Stomach (tissue), 8 donors: ENCODE measurements at regions not wholly inside any gene's neighbourhood (a gene's known extent, or its start where the extent isn't known, plus 50 kb on each side); places are given as distances from the start of the nearest gene placed in this dataset.
A peak's percentile ranks its signal among the peaks of the same experiment; 100 is the strongest.

Experiments used
- DNase-seq, 2 donors: peaks; one replicate each; pipeline versions ENCODE4 v3.0.0 to v3.0.0-alpha.2; 2013 to 2019
- H3K27ac ChIP-seq, 5 donors: fragments of 200-600 bp in 4 of 5; sonication (generic) in 4 of 5; one replicate each; pipeline ENCODE4 v1.5.1; 2013 to 2019; ENCODE audit warnings: mild to moderate bottlenecking in 1 of 5, moderate library complexity in 1 of 5
- H3K27me3 ChIP-seq, 3 donors: fragments of 200-600 bp; sonication (generic); one replicate each; pipeline ENCODE4 v1.5.1; 2017 to 2019; ENCODE audit warnings: mixed run types in 1 of 3
- H3K36me3 ChIP-seq, 4 donors: fragments of 200-600 bp; sonication (generic); 1 replicate in 3 of 4; 2 replicates in 1 of 4; pipeline ENCODE4 v1.5.1; 2016 to 2019
- H3K4me1 ChIP-seq, 4 donors: fragments of 200-600 bp; sonication (generic); one replicate each; pipeline ENCODE4 v1.5.1; 2016 to 2019
- H3K4me3 ChIP-seq, 4 donors: fragments of 200-600 bp; sonication (generic) in 3 of 4; one replicate each; pipeline ENCODE4 v1.5.1; 2016 to 2019; ENCODE audit warnings: mild to moderate bottlenecking in 1 of 4
- H3K9me3 ChIP-seq, 4 donors: fragments of 200-600 bp; sonication (generic); one replicate each; pipeline ENCODE4 v1.5.1; 2016 to 2019
- EP300 ChIP-seq: sonication (generic); formaldehyde crosslinking; IDR thresholded peaks from one replicate; pipeline ENCODE4 v1.6.1; 2017; ENCODE audit warnings: antibody characterized with exemption
- POLR2A ChIP-seq, 4 donors: fragments of 450-650 bp; IDR thresholded peaks; one replicate each; pipeline ENCODE4 v1.6.1; 2016; ENCODE audit warnings: antibody characterized with exemption in 4 of 4, control low read depth in 2 of 4, mild to moderate bottlenecking in 1 of 4, moderate library complexity in 1 of 4
- POLR2AphosphoS5 ChIP-seq, 3 donors: sonication (generic); formaldehyde crosslinking; IDR thresholded peaks; one replicate each; pipeline ENCODE4 v1.6.1; 2016; ENCODE audit warnings: antibody characterized with exemption in 3 of 3
- WGBS, 5 donors: extraction: QIAGEN DNeasy Blood & Tissue Kit in 3 of 5; methylation state at CpG; one replicate each; pipeline versions ENCODE4 v1.1.5 to v1.1.7; 2013 to 2018; 5-methylcytosine and 5-hydroxymethylcytosine counted together
- intact Hi-C: fragments of 100-400 bp; cut with DNase I; formaldehyde crosslinking; loops from one replicate; pipeline ENCODE4 v1.15.1; 2023; ENCODE audit warnings: low total_unique reads
- TF ChIP-seq, protein P1 (sequence below), 7 experiments: fragments of 450-650 bp in 4 of 7; fragments of 200-600 bp in 3 of 7; sonication (generic) in 3 of 7; IDR thresholded peaks; one replicate each; pipeline ENCODE4 v1.5.1; 2016 to 2019; ENCODE audit warnings: antibody characterized with exemption in 7 of 7, control low read depth in 2 of 7, mild to moderate bottlenecking in 1 of 7
- donor health status: healthy with polysubstance abuse.
- donor health status: Bipolar disorder and iron deficiency.
- donor health status: healthy.

- no peaks in the 10 kb centered on the region for H3K9me3 ChIP-seq
These were observed 1246.6 kb upstream of the LRRN3 start for GRCh38 chr7:109844362-109844761.

GRCh38 chr7:109864230-109864629, 1226.7 kb upstream of the LRRN3 start:
- H3K9me3 ChIP-seq, result no peaks in the 10 kb centered on the region
- no peaks in the 10 kb centered on the region for H3K36me3 ChIP-seq
- H3K27ac ChIP-seq, result no peak overlapping the region
- DNase-seq, result peak in 1 of 2 donors; percentile 4
- TF ChIP-seq POLR2AphosphoS5 (IDR thresholded peaks at IDR 0.05) (no peak), EP300 (no peak), POLR2A (IDR thresholded peaks at IDR 0.05) (no peak)
- TF ChIP-seq, protein P1, sequence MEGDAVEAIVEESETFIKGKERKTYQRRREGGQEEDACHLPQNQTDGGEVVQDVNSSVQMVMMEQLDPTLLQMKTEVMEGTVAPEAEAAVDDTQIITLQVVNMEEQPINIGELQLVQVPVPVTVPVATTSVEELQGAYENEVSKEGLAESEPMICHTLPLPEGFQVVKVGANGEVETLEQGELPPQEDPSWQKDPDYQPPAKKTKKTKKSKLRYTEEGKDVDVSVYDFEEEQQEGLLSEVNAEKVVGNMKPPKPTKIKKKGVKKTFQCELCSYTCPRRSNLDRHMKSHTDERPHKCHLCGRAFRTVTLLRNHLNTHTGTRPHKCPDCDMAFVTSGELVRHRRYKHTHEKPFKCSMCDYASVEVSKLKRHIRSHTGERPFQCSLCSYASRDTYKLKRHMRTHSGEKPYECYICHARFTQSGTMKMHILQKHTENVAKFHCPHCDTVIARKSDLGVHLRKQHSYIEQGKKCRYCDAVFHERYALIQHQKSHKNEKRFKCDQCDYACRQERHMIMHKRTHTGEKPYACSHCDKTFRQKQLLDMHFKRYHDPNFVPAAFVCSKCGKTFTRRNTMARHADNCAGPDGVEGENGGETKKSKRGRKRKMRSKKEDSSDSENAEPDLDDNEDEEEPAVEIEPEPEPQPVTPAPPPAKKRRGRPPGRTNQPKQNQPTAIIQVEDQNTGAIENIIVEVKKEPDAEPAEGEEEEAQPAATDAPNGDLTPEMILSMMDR (IDR thresholded peaks at IDR 0.05), result no peak
- intact Hi-C loops, result no loop called here
- no peak overlapping the region for H3K4me3 ChIP-seq
- no peaks in the 10 kb centered on the region for H3K27me3 ChIP-seq
- H3K4me1 ChIP-seq, result no peaks in the 10 kb centered on the region

More at GRCh38 chr7:109844362-109844761, 1246.6 kb upstream of the LRRN3 start:
- Histone ChIP-seq H3K27ac (no peak overlapping the region), H3K4me1 (no peaks in the 10 kb centered on the region), H3K4me3 (no peak overlapping the region), H3K36me3 (no peaks in the 10 kb centered on the region), H3K27me3 (no peaks in the 10 kb centered on the region)
- TF ChIP-seq, protein P1 (IDR thresholded peaks at IDR 0.05), result peak in 2 of 7 experiments; percentile 22 to 26
- TF ChIP-seq EP300 (no peak), POLR2A (IDR thresholded peaks at IDR 0.05) (no peak)
- intact Hi-C loops, result no loop called here
- peak in 1 of 2 donors; percentile 59 for DNase-seq

- Histone ChIP-seq H3K4me3 (no peak overlapping the region), H3K27ac (no peak overlapping the region), H3K36me3 (no peaks in the 10 kb centered on the region), H3K4me1 (no peaks in the 10 kb centered on the region), H3K9me3 (no peaks in the 10 kb centered on the region), H3K27me3 (no peaks in the 10 kb centered on the region)
- intact Hi-C loops, result no loop called here
- no peak for DNase-seq
- WGBS, 5 donors, result 47 to 91% (median 61%) methylated on average over 1 of the region's 1 CpG
- TF ChIP-seq POLR2A (IDR thresholded peaks at IDR 0.05), result no peak
- TF ChIP-seq POLR2AphosphoS5 (IDR thresholded peaks at IDR 0.05), result no peak
- TF ChIP-seq, protein P1 (IDR thresholded peaks at IDR 0.05), result no peak
- TF ChIP-seq EP300, result no peak
These were observed 1222.6 kb upstream of the LRRN3 start for GRCh38 chr7:109868215-109868860.

DNA sequence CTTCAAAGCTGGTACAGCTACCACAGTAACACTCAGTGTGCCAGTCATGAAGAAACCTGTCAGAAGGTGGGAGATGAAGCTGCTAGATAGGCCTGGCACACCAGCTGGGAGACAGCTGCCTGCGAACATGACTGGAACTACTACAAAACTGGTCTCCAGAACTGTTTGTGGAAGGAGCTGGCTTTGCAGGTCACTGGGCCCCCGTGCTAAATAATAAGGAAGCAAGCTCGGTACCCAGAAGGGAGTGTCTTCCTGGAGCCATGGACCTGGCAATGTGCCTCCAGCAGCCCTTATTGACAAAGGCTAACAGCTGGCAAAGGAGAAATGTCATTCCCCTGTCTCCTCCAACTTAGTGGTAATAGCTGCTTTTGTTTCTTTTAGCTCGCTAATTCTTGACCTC, 1217.6 kb upstream of the LRRN3 start:
- H3K27ac ChIP-seq, result no peak overlapping the region
- no peaks in the 10 kb centered on the region for H3K27me3 ChIP-seq
- H3K9me3 ChIP-seq, result no peaks in the 10 kb centered on the region
- peak; percentile 16 to 33 for DNase-seq
- WGBS, 5 donors, result 21 to 48% (median 25%) methylated on average over 4 of the region's 4 CpGs
- H3K36me3 ChIP-seq, result no peaks in the 10 kb centered on the region
- no peak overlapping the region for H3K4me3 ChIP-seq
- no peaks in the 10 kb centered on the region for H3K4me1 ChIP-seq
- intact Hi-C loops, result no loop called here
- TF ChIP-seq POLR2AphosphoS5 (IDR thresholded peaks at IDR 0.05), result no peak
- TF ChIP-seq POLR2A (IDR thresholded peaks at IDR 0.05), result no peak
- TF ChIP-seq, protein P1 (IDR thresholded peaks at IDR 0.05), result no peak
- no peak for TF ChIP-seq EP300
